Panc1 (cell line): ENCODE measurements at regions not wholly inside any gene's neighbourhood (a gene's known extent, or its start where the extent isn't known, plus 50 kb on each side); places are given as distances from the start of the nearest gene placed in this dataset.

Source experiments
- ATAC-seq: fragments of 200-7000 bp; cut with Tn5 transposase; 2 replicates; pipeline ENCODE4 v1.9.1; 2020; ENCODE audit warnings: mild to moderate bottlenecking, moderate library complexity
- BruUV-seq: library from RNA; stranded (reverse); fragments of 400-500 nt; replicated peaks from 2 replicates; lab custom pipeline; 2021; lab: Mats Ljungman, UMichigan
- CTCF ChIA-PET: fragments of 300-600 bp; sonication (Branson Sonifier 250); formaldehyde crosslinking; loops from one replicate; lab custom pipeline; 2022; ENCODE audit warnings: antibody characterized with exemption; lab: Charles Lee
- POLR2A ChIA-PET: fragments of 300-600 bp; sonication (Branson Sonifier 250); formaldehyde crosslinking; loops from one replicate; lab custom pipeline; 2022; ENCODE audit warnings: antibody characterized with exemption; lab: Charles Lee
- DNase-seq: peaks from one replicate; pipeline ENCODE4 v3.0.0-alpha.2; 2010; ENCODE audit warnings: low read depth, low spot score
- H3K27ac ChIP-seq: 2 replicates; pipeline ENCODE4 v1.5.1; 2011; ENCODE audit warnings: mild to moderate bottlenecking, low read length, inconsistent platforms
- H3K27me3 ChIP-seq: fragments of 200-500 bp; sonication (Bioruptor generic); 2 replicates; pipeline ENCODE4 v1.6.0; 2014; ENCODE audit warnings: low read length, inconsistent platforms; ENCODE audit not compliant: control insufficient read depth, insufficient read depth
- H3K36me3 ChIP-seq: fragments of 200-500 bp; sonication (Bioruptor generic); 2 replicates; pipeline ENCODE4 v1.5.1; 2014; ENCODE audit warnings: inconsistent platforms, mild to moderate bottlenecking, low read length, moderate library complexity; ENCODE audit not compliant: control insufficient read depth, insufficient read depth
- H3K4me1 ChIP-seq: 2 replicates; pipeline ENCODE4 v1.5.1; 2011; ENCODE audit warnings: inconsistent platforms, mild to moderate bottlenecking, low read length, moderate library complexity; ENCODE audit not compliant: control insufficient read depth, insufficient read depth
- H3K4me3 ChIP-seq, 2 experiments: 2 replicates each; pipeline ENCODE4 v1.5.1; 2011 to 2012; ENCODE audit warnings: low read depth in 2 of 2, low read length in 2 of 2, mild to moderate bottlenecking in 2 of 2, inconsistent platforms in 1 of 2, moderate library complexity in 1 of 2
- H3K9me3 ChIP-seq: fragments of 200-500 bp; sonication (Bioruptor generic); 2 replicates; pipeline ENCODE4 v1.5.1; 2014; ENCODE audit warnings: low read depth, mild to moderate bottlenecking, inconsistent platforms, low read length, moderate library complexity; ENCODE audit not compliant: control insufficient read depth, insufficient read depth
- CTCF ChIP-seq: fragments of 450-650 bp; IDR thresholded peaks from 2 replicates; pipeline ENCODE4 v1.5.1; 2017; ENCODE audit warnings: mild to moderate bottlenecking
- POLR2AphosphoS5 ChIP-seq: IDR thresholded peaks from 2 replicates; pipeline ENCODE4 v1.6.1; 2012; ENCODE audit warnings: mild to moderate bottlenecking, low read depth, low read length, moderate library complexity
- SIN3A ChIP-seq: IDR thresholded peaks from 2 replicates; pipeline ENCODE4 v1.6.1; 2012; ENCODE audit warnings: low read depth, mild to moderate bottlenecking, low read length, moderate library complexity, borderline replicate concordance; ENCODE audit not compliant: insufficient read depth
- TCF7L2 ChIP-seq: IDR thresholded peaks from 2 replicates; pipeline ENCODE4 v1.6.1; 2011; ENCODE audit warnings: mild to moderate bottlenecking, low read depth, low read length, inconsistent platforms
- in situ Hi-C: cut with HindIII; loops from 2 replicates; pipeline ENCODE4 v1.10.0; 2016; ENCODE audit warnings: low sequenced_read_pairs, low pct_unique_long_range_greater_than_20kb
- intact Hi-C: fragments of 100-400 bp; cut with micrococcal nuclease; formaldehyde crosslinking; loops from one replicate; pipeline ENCODE4 v1.10.0; 2022; ENCODE audit not compliant: unreplicated experiment
- TF ChIP-seq, protein P1 (sequence below), 2 experiments: IDR thresholded peaks; 2 replicates each; pipeline ENCODE4 v1.6.1; 2011 to 2012; ENCODE audit warnings: low read depth in 2 of 2, control low read depth in 1 of 2, low read length in 1 of 2, mild to moderate bottlenecking in 1 of 2, moderate library complexity in 1 of 2; ENCODE audit not compliant: insufficient read depth in 1 of 2

DNA sequence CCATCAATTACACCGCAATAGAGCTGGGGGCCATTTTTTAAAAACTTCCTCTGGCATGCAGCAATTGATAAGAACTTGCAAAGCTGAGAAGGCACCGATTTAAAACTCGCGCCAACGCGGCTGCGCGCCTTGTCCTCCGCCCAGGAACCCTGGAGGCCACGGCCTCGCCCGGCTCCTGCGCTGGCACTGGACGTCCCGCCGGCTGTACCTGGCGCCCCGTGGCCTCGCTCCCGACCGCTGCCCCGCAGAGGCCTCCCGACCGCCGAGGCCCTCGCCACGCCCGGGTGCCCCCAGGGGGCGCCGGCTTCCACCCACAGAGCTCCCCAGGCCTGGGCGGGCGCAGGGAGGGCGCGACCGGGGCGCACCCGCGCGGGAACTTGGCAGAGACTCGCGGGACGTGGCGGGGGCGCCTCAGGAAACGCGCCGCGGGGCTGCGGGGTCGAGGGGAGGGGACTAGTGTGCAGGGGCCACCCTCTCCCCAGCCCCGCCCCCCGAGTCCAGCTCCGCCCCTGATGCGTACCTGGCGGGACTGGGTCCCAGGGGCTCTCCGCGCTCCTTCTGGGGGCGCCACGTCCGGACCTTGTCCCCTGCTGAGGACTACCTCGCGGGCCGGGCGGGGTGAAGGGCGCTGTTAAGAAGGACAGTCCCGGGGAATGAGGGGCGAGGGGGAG is 65.7 kb downstream of the TNFAIP2 start:
- Histone ChIP-seq H3K27me3 (no peaks in the 10 kb centered on the region), H3K4me1 (peaks cover 10% of the 10 kb centered on the region), H3K36me3 (no peaks in the 10 kb centered on the region), H3K27ac (peak overlapping the region; percentile 23; the same call in 1 of the 2 replicates), H3K4me3 (peak overlapping the region; percentile 44 to 49), H3K9me3 (no peaks in the 10 kb centered on the region)
- intact Hi-C loops: loop anchor here (10.0 kb wide), 1 partner anchor 114 kb away; no protein-coding TSS in a partner anchor
- TF ChIP-seq POLR2AphosphoS5: no peak
- TF ChIP-seq SIN3A: no peak; the same call in 1 of the 2 replicates
- peak; percentile 70; the same call in 1 of the 2 replicates for TF ChIP-seq CTCF
- TF ChIP-seq, protein P1, sequence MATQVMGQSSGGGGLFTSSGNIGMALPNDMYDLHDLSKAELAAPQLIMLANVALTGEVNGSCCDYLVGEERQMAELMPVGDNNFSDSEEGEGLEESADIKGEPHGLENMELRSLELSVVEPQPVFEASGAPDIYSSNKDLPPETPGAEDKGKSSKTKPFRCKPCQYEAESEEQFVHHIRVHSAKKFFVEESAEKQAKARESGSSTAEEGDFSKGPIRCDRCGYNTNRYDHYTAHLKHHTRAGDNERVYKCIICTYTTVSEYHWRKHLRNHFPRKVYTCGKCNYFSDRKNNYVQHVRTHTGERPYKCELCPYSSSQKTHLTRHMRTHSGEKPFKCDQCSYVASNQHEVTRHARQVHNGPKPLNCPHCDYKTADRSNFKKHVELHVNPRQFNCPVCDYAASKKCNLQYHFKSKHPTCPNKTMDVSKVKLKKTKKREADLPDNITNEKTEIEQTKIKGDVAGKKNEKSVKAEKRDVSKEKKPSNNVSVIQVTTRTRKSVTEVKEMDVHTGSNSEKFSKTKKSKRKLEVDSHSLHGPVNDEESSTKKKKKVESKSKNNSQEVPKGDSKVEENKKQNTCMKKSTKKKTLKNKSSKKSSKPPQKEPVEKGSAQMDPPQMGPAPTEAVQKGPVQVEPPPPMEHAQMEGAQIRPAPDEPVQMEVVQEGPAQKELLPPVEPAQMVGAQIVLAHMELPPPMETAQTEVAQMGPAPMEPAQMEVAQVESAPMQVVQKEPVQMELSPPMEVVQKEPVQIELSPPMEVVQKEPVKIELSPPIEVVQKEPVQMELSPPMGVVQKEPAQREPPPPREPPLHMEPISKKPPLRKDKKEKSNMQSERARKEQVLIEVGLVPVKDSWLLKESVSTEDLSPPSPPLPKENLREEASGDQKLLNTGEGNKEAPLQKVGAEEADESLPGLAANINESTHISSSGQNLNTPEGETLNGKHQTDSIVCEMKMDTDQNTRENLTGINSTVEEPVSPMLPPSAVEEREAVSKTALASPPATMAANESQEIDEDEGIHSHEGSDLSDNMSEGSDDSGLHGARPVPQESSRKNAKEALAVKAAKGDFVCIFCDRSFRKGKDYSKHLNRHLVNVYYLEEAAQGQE (IDR thresholded peaks at IDR 0.05; ENCODE audit: insufficient read depth in 1 of 2, low read depth in 2 of 2, low read length in 1 of 2): no peak
- no peak for TF ChIP-seq TCF7L2
- DNase-seq (no peak), ATAC-seq (peak; percentile 87)
- in situ Hi-C loops: no loop called here
- BruUV-seq: no TSS peak
- CTCF ChIA-PET: interaction anchor here (0.6 to 0.7 kb wide), 5 partner anchors 34 to 122 kb away, joined by 3 to 4 read pairs (median 3); no protein-coding TSS in a partner anchor
- POLR2A ChIA-PET: no interaction called here

- in situ Hi-C loops (no loop called here), intact Hi-C loops (loop anchor here (10.0 kb wide), 1 partner anchor 115 kb away; no protein-coding TSS in a partner anchor)
- ATAC-seq (no peak), DNase-seq (no peak)
- ChIA-PET POLR2A (no interaction called here), CTCF (interaction anchor here (0.6 to 0.7 kb wide), 3 partner anchors 34 to 86 kb away, joined by 3 read pairs; no protein-coding TSS in a partner anchor)
- Histone ChIP-seq H3K4me1 (peaks cover 10% of the 10 kb centered on the region), H3K27ac (no peak overlapping the region), H3K27me3 (no peaks in the 10 kb centered on the region), H3K36me3 (no peaks in the 10 kb centered on the region), H3K4me3 (peak overlapping the region in 1 of 2 experiments; percentile 44; a peak in 1 of 4 replicates), H3K9me3 (no peaks in the 10 kb centered on the region)
- TF ChIP-seq, protein P1 (IDR thresholded peaks at IDR 0.05; ENCODE audit: insufficient read depth in 1 of 2, low read depth in 2 of 2, low read length in 1 of 2): no peak
- TF ChIP-seq TCF7L2 (no peak), POLR2AphosphoS5 (no peak), SIN3A (no peak), CTCF (no peak)
- BruUV-seq: no TSS peak
These were observed 66.5 kb downstream of the TNFAIP2 start for GRCh38 chr14:103189481-103190470.
